ENCODE measurements at regions not wholly inside any gene's neighbourhood (a gene's known extent, or its start where the extent isn't known, plus 50 kb on each side); places are given as distances from the start of the nearest gene placed in this dataset.

GRCh38 chr6:146923205-146923833 lies 280.9 kb upstream of the STXBP5 start:
- H3K27ac ChIP-seq (ENCODE audit: low read length, poor library complexity, severe bottlenecking), result no peak overlapping the region
- H2BK5ac ChIP-seq (ENCODE audit: low read depth, low read length, poor library complexity, severe bottlenecking), result no peak overlapping the region
- no peak overlapping the region for H2AFZ ChIP-seq (ENCODE audit: low read depth, low read length)
- no peaks in the 10 kb centered on the region for H3K4me1 ChIP-seq (ENCODE audit: control insufficient read depth, insufficient read depth, low read depth, low read length)
- no peak overlapping the region for H4K8ac ChIP-seq (ENCODE audit: low read length)
- no peak overlapping the region for H2AK5ac ChIP-seq (ENCODE audit: low read length, severe bottlenecking)
- 53% methylated on average over 2 of the region's 2 CpGs for WGBS
- H3K36me3 ChIP-seq (ENCODE audit: control insufficient read depth in 1 of 2, insufficient read depth in 2 of 2, low read depth in 1 of 2, low read length in 2 of 2), result no peaks in the 10 kb centered on the region
- H3K14ac ChIP-seq (ENCODE audit: low read length in 2 of 2), result no peak overlapping the region
- H3K23ac ChIP-seq (ENCODE audit: low read length in 2 of 2), result no peak overlapping the region
- no peak overlapping the region for H3K4me2 ChIP-seq (ENCODE audit: low read length, poor library complexity, severe bottlenecking)
- no peak overlapping the region for H2BK120ac ChIP-seq (ENCODE audit: low read depth, low read length)
- H3K79me1 ChIP-seq (replicated peaks; ENCODE audit: low read length, poor library complexity, severe bottlenecking), result no peaks in the 10 kb centered on the region
- no peak overlapping the region for H3K4me3 ChIP-seq (ENCODE audit: insufficient read depth in 1 of 2, low read depth in 1 of 2, low read length in 2 of 2)
- H3K4ac ChIP-seq (ENCODE audit: low read depth in 1 of 2, low read length in 2 of 2), result no peak overlapping the region
- no peaks in the 10 kb centered on the region for H3K9me3 ChIP-seq (ENCODE audit: control insufficient read depth, low read length)
- H3K9ac ChIP-seq (ENCODE audit: low read length), result no peak overlapping the region
- H4K91ac ChIP-seq (ENCODE audit: low read length), result no peak overlapping the region
- no peak for DNase-seq
- no peaks in the 10 kb centered on the region for H3K27me3 ChIP-seq (ENCODE audit: control insufficient read depth in 1 of 2, insufficient read depth in 1 of 2, low read length in 2 of 2)
- no peak overlapping the region for H2BK15ac ChIP-seq (ENCODE audit: low read depth, poor library complexity, severe bottlenecking)
- no peak overlapping the region for H3K18ac ChIP-seq (ENCODE audit: low read depth in 1 of 2, low read length in 2 of 2)
- no peak overlapping the region for H2BK12ac ChIP-seq (ENCODE audit: low read length in 2 of 2)

GRCh38 chr6:146925846-146926245 lies 278.4 kb upstream of the STXBP5 start:
- H3K14ac ChIP-seq (ENCODE audit: low read length in 2 of 2), result no peak overlapping the region
- H3K27me3 ChIP-seq (ENCODE audit: control insufficient read depth in 1 of 2, insufficient read depth in 1 of 2, low read length in 2 of 2), result no peaks in the 10 kb centered on the region
- no peak overlapping the region for H2AFZ ChIP-seq (ENCODE audit: low read depth, low read length)
- no peak overlapping the region for H2AK5ac ChIP-seq (ENCODE audit: low read length, severe bottlenecking)
- no peak overlapping the region for H4K8ac ChIP-seq (ENCODE audit: low read length)
- no peak overlapping the region for H4K91ac ChIP-seq (ENCODE audit: low read length)
- H3K9ac ChIP-seq (ENCODE audit: low read length), result no peak overlapping the region
- DNase-seq, result no peak
- no peaks in the 10 kb centered on the region for H3K36me3 ChIP-seq (ENCODE audit: control insufficient read depth in 1 of 2, insufficient read depth in 2 of 2, low read depth in 1 of 2, low read length in 2 of 2)
- H2BK120ac ChIP-seq (ENCODE audit: low read depth, low read length), result no peak overlapping the region
- H2BK15ac ChIP-seq (ENCODE audit: low read depth, poor library complexity, severe bottlenecking), result no peak overlapping the region
- H3K27ac ChIP-seq (ENCODE audit: low read length, poor library complexity, severe bottlenecking), result no peak overlapping the region
- no peak overlapping the region for H3K4me3 ChIP-seq (ENCODE audit: insufficient read depth in 1 of 2, low read depth in 1 of 2, low read length in 2 of 2)
- H3K4me2 ChIP-seq (ENCODE audit: low read length, poor library complexity, severe bottlenecking), result no peak overlapping the region
- H3K18ac ChIP-seq (ENCODE audit: low read depth in 1 of 2, low read length in 2 of 2), result no peak overlapping the region
- no peak overlapping the region for H3K4ac ChIP-seq (ENCODE audit: low read depth in 1 of 2, low read length in 2 of 2)
- H3K4me1 ChIP-seq (ENCODE audit: control insufficient read depth, insufficient read depth, low read depth, low read length), result no peaks in the 10 kb centered on the region
- H3K9me3 ChIP-seq (ENCODE audit: control insufficient read depth, low read length), result no peaks in the 10 kb centered on the region
- no peak overlapping the region for H2BK5ac ChIP-seq (ENCODE audit: low read depth, low read length, poor library complexity, severe bottlenecking)
- no peak overlapping the region for H2BK12ac ChIP-seq (ENCODE audit: low read length in 2 of 2)
- 90% methylated on average over 3 of the region's 3 CpGs for whole genome bisulfite sequencing
- no peak overlapping the region for H3K23ac ChIP-seq (ENCODE audit: low read length in 2 of 2)
- no peaks in the 10 kb centered on the region for H3K79me1 ChIP-seq (replicated peaks; ENCODE audit: low read length, poor library complexity, severe bottlenecking)

- Histone ChIP-seq H2BK12ac (ENCODE audit: low read length in 2 of 2) (no peak overlapping the region), H3K9me3 (ENCODE audit: control insufficient read depth, low read length) (no peaks in the 10 kb centered on the region), H4K91ac (ENCODE audit: low read length) (no peak overlapping the region), H2BK5ac (ENCODE audit: low read depth, low read length, poor library complexity, severe bottlenecking) (no peak overlapping the region), H3K27me3 (ENCODE audit: control insufficient read depth in 1 of 2, insufficient read depth in 1 of 2, low read length in 2 of 2) (no peaks in the 10 kb centered on the region), H2BK120ac (ENCODE audit: low read depth, low read length) (no peak overlapping the region), H2BK15ac (ENCODE audit: low read depth, poor library complexity, severe bottlenecking) (no peak overlapping the region), H4K8ac (ENCODE audit: low read length) (no peak overlapping the region), H2AFZ (ENCODE audit: low read depth, low read length) (no peak overlapping the region), H3K9ac (ENCODE audit: low read length) (no peak overlapping the region), H3K18ac (ENCODE audit: low read depth in 1 of 2, low read length in 2 of 2) (no peak overlapping the region), H3K4ac (ENCODE audit: low read depth in 1 of 2, low read length in 2 of 2) (no peak overlapping the region), H3K36me3 (ENCODE audit: control insufficient read depth in 1 of 2, insufficient read depth in 2 of 2, low read depth in 1 of 2, low read length in 2 of 2) (no peaks in the 10 kb centered on the region), H3K23ac (ENCODE audit: low read length in 2 of 2) (no peak overlapping the region), H2AK5ac (ENCODE audit: low read length, severe bottlenecking) (no peak overlapping the region), H3K4me1 (ENCODE audit: control insufficient read depth, insufficient read depth, low read depth, low read length) (no peaks in the 10 kb centered on the region), H3K14ac (ENCODE audit: low read length in 2 of 2) (no peak overlapping the region), H3K27ac (ENCODE audit: low read length, poor library complexity, severe bottlenecking) (no peak overlapping the region), H3K79me1 (replicated peaks; ENCODE audit: low read length, poor library complexity, severe bottlenecking) (no peaks in the 10 kb centered on the region), H3K4me3 (ENCODE audit: insufficient read depth in 1 of 2, low read depth in 1 of 2, low read length in 2 of 2) (no peak overlapping the region), H3K4me2 (ENCODE audit: low read length, poor library complexity, severe bottlenecking) (no peak overlapping the region)
- no peak for DNase-seq
- no CpG with 5 or more reads among the region's 2 CpGs for WGBS
Measured at GRCh38 chr6:146928503-146928902, 275.7 kb upstream of the STXBP5 start.

DNA sequence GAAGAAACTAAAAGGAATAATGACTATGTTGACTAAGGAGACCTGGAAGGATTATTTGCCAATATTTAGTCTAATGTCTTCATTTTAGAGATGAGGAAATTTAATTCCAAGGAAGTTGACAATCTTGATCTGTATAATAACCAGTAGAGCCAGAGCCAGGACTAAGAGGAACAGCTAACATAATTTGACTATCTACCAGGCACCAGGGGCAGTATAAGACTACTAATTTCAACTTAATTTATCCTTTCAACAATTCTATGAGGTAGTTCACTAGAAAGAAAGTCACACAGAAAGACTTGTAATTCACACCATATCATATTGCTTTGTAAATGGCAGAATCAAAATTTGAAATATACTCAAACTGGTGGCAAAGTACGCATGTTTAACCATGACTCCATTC lies 273.0 kb upstream of the STXBP5 start:
- no peaks in the 10 kb centered on the region for H3K9me3 ChIP-seq (ENCODE audit: control insufficient read depth, low read length)
- H2AK5ac ChIP-seq (ENCODE audit: low read length, severe bottlenecking), result no peak overlapping the region
- no peak overlapping the region for H4K91ac ChIP-seq (ENCODE audit: low read length)
- no peak overlapping the region for H2BK15ac ChIP-seq (ENCODE audit: low read depth, poor library complexity, severe bottlenecking)
- DNase-seq, result no peak
- H3K18ac ChIP-seq (ENCODE audit: low read depth in 1 of 2, low read length in 2 of 2), result no peak overlapping the region
- H3K9ac ChIP-seq (ENCODE audit: low read length), result no peak overlapping the region
- peaks cover 2% of the 10 kb centered on the region for H3K4me1 ChIP-seq (ENCODE audit: control insufficient read depth, insufficient read depth, low read depth, low read length)
- H3K36me3 ChIP-seq (ENCODE audit: control insufficient read depth in 1 of 2, insufficient read depth in 2 of 2, low read depth in 1 of 2, low read length in 2 of 2), result no peaks in the 10 kb centered on the region
- H2BK120ac ChIP-seq (ENCODE audit: low read depth, low read length), result no peak overlapping the region
- no peak overlapping the region for H3K4me3 ChIP-seq (ENCODE audit: insufficient read depth in 1 of 2, low read depth in 1 of 2, low read length in 2 of 2)
- no peak overlapping the region for H3K23ac ChIP-seq (ENCODE audit: low read length in 2 of 2)
- no peak overlapping the region for H3K14ac ChIP-seq (ENCODE audit: low read length in 2 of 2)
- no peak overlapping the region for H3K4ac ChIP-seq (ENCODE audit: low read depth in 1 of 2, low read length in 2 of 2)
- no peaks in the 10 kb centered on the region for H3K27me3 ChIP-seq (ENCODE audit: control insufficient read depth in 1 of 2, insufficient read depth in 1 of 2, low read length in 2 of 2)
- no peak overlapping the region for H3K27ac ChIP-seq (ENCODE audit: low read length, poor library complexity, severe bottlenecking)
- H2BK12ac ChIP-seq (ENCODE audit: low read length in 2 of 2), result no peak overlapping the region
- no peaks in the 10 kb centered on the region for H3K79me1 ChIP-seq (replicated peaks; ENCODE audit: low read length, poor library complexity, severe bottlenecking)
- no peak overlapping the region for H3K4me2 ChIP-seq (ENCODE audit: low read length, poor library complexity, severe bottlenecking)
- 100% methylated on average over 1 of the region's 1 CpG for WGBS
- H4K8ac ChIP-seq (ENCODE audit: low read length), result no peak overlapping the region
- no peak overlapping the region for H2AFZ ChIP-seq (ENCODE audit: low read depth, low read length)
- no peak overlapping the region for H2BK5ac ChIP-seq (ENCODE audit: low read depth, low read length, poor library complexity, severe bottlenecking)

Measured in mesenchymal stem cell (in vitro differentiated cells and primary cell).